Small intestine (tissue), 7 donors: ENCODE measurements at regions not wholly inside any gene's neighbourhood (a gene's known extent, or its start where the extent isn't known, plus 50 kb on each side); places are given as distances from the start of the nearest gene placed in this dataset.

Source experiments
- DNase-seq, 2 donors: peaks; one replicate each; pipeline versions ENCODE4 v3.0.0 to v3.0.0-alpha.2; 2013
- FAIRE-seq: peaks from 2 replicates; lab custom pipeline; 2012; peaks lifted over from hg19 to GRCh38; lab: Jason Lieb, UNC
- H3K27ac ChIP-seq, 3 donors: one replicate each; pipeline ENCODE4 v1.5.1; 2013; ENCODE audit warnings: low read length in 2 of 3, mild to moderate bottlenecking in 2 of 3, control low read depth in 1 of 3, inconsistent platforms in 1 of 3, low read depth in 1 of 3, moderate library complexity in 1 of 3
- H3K27me3 ChIP-seq, 3 donors: one replicate each; pipeline ENCODE4 v1.6.1; 2013; ENCODE audit warnings: low read length in 3 of 3, inconsistent platforms in 1 of 3; ENCODE audit not compliant: control insufficient read depth in 3 of 3, insufficient read depth in 3 of 3
- H3K36me3 ChIP-seq, 3 donors: one replicate each; pipeline ENCODE4 v1.6.1; 2013; ENCODE audit warnings: low read length in 3 of 3, inconsistent platforms in 1 of 3, low read depth in 1 of 3, mild to moderate bottlenecking in 1 of 3, moderate library complexity in 1 of 3; ENCODE audit not compliant: control insufficient read depth in 3 of 3, insufficient read depth in 2 of 3
- H3K4me1 ChIP-seq, 3 donors: one replicate each; pipeline ENCODE4 v1.6.1; 2013; ENCODE audit warnings: low read length in 2 of 3, inconsistent platforms in 1 of 3, low read depth in 1 of 3, mild to moderate bottlenecking in 1 of 3, moderate library complexity in 1 of 3; ENCODE audit not compliant: control insufficient read depth in 3 of 3, insufficient read depth in 2 of 3
- H3K4me3 ChIP-seq, 3 donors: one replicate each; pipeline ENCODE4 v1.5.1; 2013; ENCODE audit warnings: low read length in 3 of 3, control low read depth in 1 of 3, inconsistent platforms in 1 of 3, low read depth in 1 of 3, mild to moderate bottlenecking in 1 of 3, moderate library complexity in 1 of 3
- H3K9me3 ChIP-seq, 2 donors: one replicate each; pipeline ENCODE4 v1.6.1; 2013; ENCODE audit warnings: low read depth in 1 of 2, low read length in 1 of 2; ENCODE audit not compliant: control insufficient read depth in 2 of 2, insufficient read depth in 1 of 2
- WGBS, 3 donors: extraction: QIAGEN DNeasy Blood & Tissue Kit; methylation state at CpG; one replicate each; pipeline ENCODE4 v1.1.7; 2013; 5-methylcytosine and 5-hydroxymethylcytosine counted together
- donor health status: healthy with polysubstance abuse.
- donor health status: control.
- donor health status: control.
- donor health status: Bipolar disorder and iron deficiency.
- donor health status: healthy.

GRCh38 chr6:139820210-139820609, 445.8 kb upstream of the CITED2 start:
- FAIRE-seq = no peak
- 73 to 91% (median 81%) methylated on average over 1 of the region's 1 CpG for WGBS, 3 donors

DNA sequence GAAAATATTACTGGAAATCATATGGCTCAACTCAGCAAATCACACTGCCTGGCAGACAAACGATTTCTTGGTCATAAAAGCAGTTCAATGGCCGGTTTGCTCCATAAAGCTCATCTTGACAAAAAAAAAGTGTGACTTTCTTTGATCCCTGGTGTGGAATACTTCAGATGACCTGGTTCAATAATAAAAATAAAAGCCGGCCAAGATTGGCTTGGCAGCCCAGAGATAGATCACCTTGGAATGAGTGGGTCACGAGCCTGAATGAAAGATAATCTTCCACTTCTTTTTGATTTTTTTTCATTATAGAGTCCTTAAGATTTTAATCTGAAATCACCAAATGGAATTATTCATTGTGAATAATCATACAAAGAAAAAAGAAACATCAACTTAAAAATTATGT, 445.3 kb upstream of the CITED2 start:
- DNase-seq (no peak), FAIRE-seq (no peak)
- Histone ChIP-seq H3K9me3 (no peaks in the 10 kb centered on the region), H3K4me1 (no peaks in the 10 kb centered on the region), H3K4me3 (no peak overlapping the region), H3K36me3 (no peaks in the 10 kb centered on the region), H3K27ac (no peak overlapping the region), H3K27me3 (no peaks in the 10 kb centered on the region)
- WGBS, 3 donors = 87 to 89% (median 88%) methylated on average over 4 of the region's 4 CpGs

More at GRCh38 chr6:139820210-139820609, 445.8 kb upstream of the CITED2 start:
- H3K36me3 ChIP-seq = no peaks in the 10 kb centered on the region
- H3K4me3 ChIP-seq = no peak overlapping the region
- H3K27me3 ChIP-seq = no peaks in the 10 kb centered on the region
- H3K4me1 ChIP-seq = no peaks in the 10 kb centered on the region
- no peaks in the 10 kb centered on the region for H3K9me3 ChIP-seq
- no peak for DNase-seq
- no peak overlapping the region for H3K27ac ChIP-seq

- Histone ChIP-seq H3K4me1 (no peaks in the 10 kb centered on the region), H3K27me3 (no peaks in the 10 kb centered on the region), H3K9me3 (no peaks in the 10 kb centered on the region), H3K27ac (no peak overlapping the region), H3K36me3 (no peaks in the 10 kb centered on the region), H3K4me3 (no peak overlapping the region)
- no peak for FAIRE-seq
- DNase-seq = no peak
- WGBS, 3 donors = 76 to 85% (median 84%) methylated on average over 3 of the region's 3 CpGs
These were observed 438.5 kb upstream of the CITED2 start for GRCh38 chr6:139812939-139813338.

- Histone ChIP-seq H3K36me3 (no peaks in the 10 kb centered on the region), H3K27me3 (peaks cover 0 to 2% (median 0%) of the 10 kb centered on the region in 3 donors), H3K4me1 (no peaks in the 10 kb centered on the region), H3K27ac (no peak overlapping the region), H3K9me3 (peaks cover 0 to 16% of the 10 kb centered on the region in 2 donors), H3K4me3 (no peak overlapping the region)
- 23 to 64% (median 52%) methylated on average over 2 of the region's 2 CpGs for WGBS, 3 donors
- peak; percentile 53 to 62 for DNase-seq
- FAIRE-seq = no peak
These were observed 427.3 kb upstream of the CITED2 start for GRCh38 chr6:139801571-139802321.

- H3K4me3 ChIP-seq = no peak overlapping the region
- no peak for FAIRE-seq
- no peak for DNase-seq
- H3K27ac ChIP-seq = no peak overlapping the region
- no peaks in the 10 kb centered on the region for H3K36me3 ChIP-seq
- 71 to 88% (median 80%) methylated on average over 1 of the region's 1 CpG for WGBS, 3 donors
- peaks cover 0 to 17% of the 10 kb centered on the region in 2 donors for H3K9me3 ChIP-seq
- H3K4me1 ChIP-seq = no peaks in the 10 kb centered on the region
- H3K27me3 ChIP-seq = peaks cover 0 to 2% (median 0%) of the 10 kb centered on the region in 3 donors
These were observed 426.4 kb upstream of the CITED2 start for GRCh38 chr6:139800837-139801236.

- no peak for DNase-seq
- H3K27ac ChIP-seq = no peak overlapping the region
- H3K4me1 ChIP-seq = no peaks in the 10 kb centered on the region
- H3K4me3 ChIP-seq = no peak overlapping the region
- no peak for FAIRE-seq
- no peaks in the 10 kb centered on the region for H3K36me3 ChIP-seq
- no peaks in the 10 kb centered on the region for H3K27me3 ChIP-seq
- 73 to 86% (median 83%) methylated on average over 1 of the region's 1 CpG for WGBS, 3 donors
- H3K9me3 ChIP-seq = peaks cover 0 to 2% of the 10 kb centered on the region in 2 donors
These were observed 416.1 kb upstream of the CITED2 start for GRCh38 chr6:139790527-139790926.

- DNase-seq = no peak
- H3K4me1 ChIP-seq = no peaks in the 10 kb centered on the region
- no peak for FAIRE-seq
- no peak overlapping the region for H3K27ac ChIP-seq
- H3K27me3 ChIP-seq = no peaks in the 10 kb centered on the region
- no peak overlapping the region for H3K4me3 ChIP-seq
- 90 to 96% (median 93%) methylated on average over 2 of the region's 2 CpGs for WGBS, 3 donors
- no peaks in the 10 kb centered on the region for H3K36me3 ChIP-seq
- H3K9me3 ChIP-seq = peaks cover 0 to 3% of the 10 kb centered on the region in 2 donors
These were observed 409.8 kb upstream of the CITED2 start for GRCh38 chr6:139784222-139784769.

DNA sequence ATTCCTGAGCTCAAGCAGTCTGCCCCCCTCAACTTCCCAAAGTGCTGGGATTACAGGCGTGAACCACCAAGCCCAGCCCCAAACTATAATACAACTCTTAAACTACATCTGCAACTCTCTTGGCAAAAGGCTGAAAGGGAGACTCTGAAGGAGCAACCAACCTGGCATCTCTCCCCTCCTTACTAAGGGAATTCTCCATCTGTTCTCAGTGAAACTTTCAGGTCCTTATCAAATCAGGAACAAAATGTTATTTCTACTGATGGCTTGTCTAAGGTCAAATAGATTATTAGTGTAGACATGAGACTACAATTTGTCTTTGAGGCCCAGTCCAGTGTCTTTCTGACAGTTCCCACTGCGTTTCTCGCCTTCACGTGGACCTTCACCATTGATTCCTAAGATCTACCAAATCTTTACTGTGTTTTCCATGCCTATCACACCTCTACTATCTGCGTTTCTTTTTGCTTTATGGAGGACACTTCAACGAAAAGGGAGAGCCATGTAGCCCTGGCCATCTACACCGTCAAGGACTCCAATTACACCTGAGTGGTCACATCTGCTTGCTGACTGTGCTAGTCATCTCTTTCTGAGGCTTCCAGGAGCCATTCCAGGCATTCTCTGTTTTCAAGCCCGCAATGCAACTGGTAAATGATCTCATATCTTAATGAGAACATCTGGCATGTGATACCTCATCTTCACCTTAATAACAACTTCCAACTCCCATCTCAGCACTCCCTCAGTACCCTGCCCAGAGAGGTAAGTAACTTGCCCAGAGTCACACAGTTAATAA, 405.7 kb upstream of the CITED2 start:
- WGBS, 3 donors = 82 to 90% (median 86%) methylated on average over 8 of the region's 8 CpGs
- FAIRE-seq = no peak

More for the DNA sequence above, 405.7 kb upstream of the CITED2 start:
- Histone ChIP-seq H3K27ac (no peak overlapping the region), H3K4me3 (no peak overlapping the region), H3K4me1 (no peaks in the 10 kb centered on the region), H3K36me3 (no peaks in the 10 kb centered on the region), H3K27me3 (no peaks in the 10 kb centered on the region), H3K9me3 (no peaks in the 10 kb centered on the region)
- no peak for DNase-seq
